GM18517 (cell line): ENCODE measurements at regions not wholly inside any gene's neighbourhood (a gene's known extent, or its start where the extent isn't known, plus 50 kb on each side); places are given as distances from the start of the nearest gene placed in this dataset.

ENCODE experiments used
- ATAC-seq: cut with Tn5 transposase; IDR thresholded peaks from one replicate; pipeline ENCODE4 v1.9.1; 2021; ENCODE audit warnings: mild to moderate bottlenecking, moderate library complexity; ENCODE audit not compliant: unreplicated experiment

- ATAC-seq, result no peak
These were observed 345.5 kb upstream of the CDH4 start for GRCh38 chr20:60906555-60906954.

GRCh38 chr20:60913298-60913697 is 338.8 kb upstream of the CDH4 start:
- ATAC-seq, result no peak

GRCh38 chr20:60921022-60921622 is 330.9 kb upstream of the CDH4 start:
- no peak for ATAC-seq

- ATAC-seq, result no peak
These were observed 325.2 kb upstream of the CDH4 start for GRCh38 chr20:60926831-60927230.

GRCh38 chr20:60928341-60928740 is 323.7 kb upstream of the CDH4 start:
- ATAC-seq, result no peak

- ATAC-seq, result no peak
These were observed 321.9 kb upstream of the CDH4 start for GRCh38 chr20:60930023-60930790.

- ATAC-seq, result no peak
These were observed 320.4 kb upstream of the CDH4 start for GRCh38 chr20:60931696-60932095.

GRCh38 chr20:60934724-60935123 is 317.3 kb upstream of the CDH4 start:
- no peak for ATAC-seq

- ATAC-seq, result no peak
These were observed 316.1 kb upstream of the CDH4 start for GRCh38 chr20:60935971-60936370.

- no peak for ATAC-seq
These were observed 314.5 kb upstream of the CDH4 start for GRCh38 chr20:60937585-60937984.

- ATAC-seq, result no peak
These were observed 310.7 kb upstream of the CDH4 start for GRCh38 chr20:60941379-60941778.

GRCh38 chr20:60947819-60948218 is 304.2 kb upstream of the CDH4 start:
- no peak for ATAC-seq

GRCh38 chr20:60948224-60948623 is 303.8 kb upstream of the CDH4 start:
- ATAC-seq, result no peak

GRCh38 chr20:60950561-60950960 is 301.5 kb upstream of the CDH4 start:
- ATAC-seq, result no peak

- ATAC-seq, result no peak
These were observed 301.1 kb upstream of the CDH4 start for GRCh38 chr20:60950974-60951373.

GRCh38 chr20:60952861-60953260 is 299.2 kb upstream of the CDH4 start:
- no peak for ATAC-seq

GRCh38 chr20:60953321-60953720 is 298.7 kb upstream of the CDH4 start:
- ATAC-seq, result no peak

- no peak for ATAC-seq
These were observed 296.4 kb upstream of the CDH4 start for GRCh38 chr20:60955706-60956105.

- ATAC-seq, result no peak
These were observed 295.9 kb upstream of the CDH4 start for GRCh38 chr20:60956194-60956593.

- ATAC-seq, result no peak
These were observed 294.4 kb upstream of the CDH4 start for GRCh38 chr20:60957621-60958020.

- no peak for ATAC-seq
These were observed 292.1 kb upstream of the CDH4 start for GRCh38 chr20:60959971-60960370.

GRCh38 chr20:60960500-60960899 is 291.6 kb upstream of the CDH4 start:
- no peak for ATAC-seq

GRCh38 chr20:60961551-60961950 is 290.5 kb upstream of the CDH4 start:
- ATAC-seq, result no peak
